ENCODE measurements at regions not wholly inside any gene's neighbourhood (a gene's known extent, or its start where the extent isn't known, plus 50 kb on each side); places are given as distances from the start of the nearest gene placed in this dataset.

- peaks cover 0 to 4% (median 0%) of the 10 kb centered on the region in 3 donors for H3K27me3 Mint-ChIP-seq
- H3K27ac Mint-ChIP-seq: no peak overlapping the region
- peaks cover 0 to 2% (median 0%) of the 10 kb centered on the region in 7 donors for H3K9me3 Mint-ChIP-seq
- H3K4me3 Mint-ChIP-seq: no peak overlapping the region
- no peaks in the 10 kb centered on the region for H3K4me1 Mint-ChIP-seq
- DNase-seq (no peak), ATAC-seq (ENCODE audit: low read depth in 2 of 2) (no peak)
- H3K36me3 Mint-ChIP-seq: no peaks in the 10 kb centered on the region
Measured at GRCh38 chr13:59477011-59477410, 686.7 kb downstream of the DIAPH3 start.

GRCh38 chr13:59478908-59479307 lies 684.8 kb downstream of the DIAPH3 start:
- no peak overlapping the region for H3K4me3 Mint-ChIP-seq
- no peak for DNase-seq
- peaks cover 0 to 2% (median 0%) of the 10 kb centered on the region in 7 donors for H3K9me3 Mint-ChIP-seq
- no peak for ATAC-seq (ENCODE audit: low read depth in 2 of 2)
- H3K4me1 Mint-ChIP-seq: no peaks in the 10 kb centered on the region
- no peaks in the 10 kb centered on the region for H3K36me3 Mint-ChIP-seq
- H3K27ac Mint-ChIP-seq: no peak overlapping the region
- peaks cover 0 to 8% (median 0%) of the 10 kb centered on the region in 3 donors for H3K27me3 Mint-ChIP-seq

- Mint-ChIP-seq H3K4me1 (no peaks in the 10 kb centered on the region), H3K4me3 (no peak overlapping the region), H3K36me3 (no peaks in the 10 kb centered on the region)
Measured at GRCh38 chr13:59479629-59480028, 684.1 kb downstream of the DIAPH3 start.

GRCh38 chr13:59480396-59481259 lies 683.1 kb downstream of the DIAPH3 start:
- no peaks in the 10 kb centered on the region for H3K36me3 Mint-ChIP-seq
- H3K4me3 Mint-ChIP-seq: no peak overlapping the region

More at GRCh38 chr13:59479629-59480028, 684.1 kb downstream of the DIAPH3 start:
- H3K27me3 Mint-ChIP-seq: peaks cover 0 to 8% (median 0%) of the 10 kb centered on the region in 3 donors
- ATAC-seq (ENCODE audit: low read depth in 2 of 2): no peak
- H3K27ac Mint-ChIP-seq: no peak overlapping the region
- DNase-seq: no peak
- peaks cover 0 to 2% (median 0%) of the 10 kb centered on the region in 7 donors for H3K9me3 Mint-ChIP-seq

GRCh38 chr13:59483501-59484145 lies 680.1 kb downstream of the DIAPH3 start:
- peaks cover 0 to 5% (median under 1%) of the 10 kb centered on the region in 7 donors for H3K9me3 Mint-ChIP-seq
- ATAC-seq (ENCODE audit: low read depth in 2 of 2) (no peak), DNase-seq (no peak)
- H3K4me3 Mint-ChIP-seq: no peak overlapping the region
- peaks cover 0 to 8% (median 0%) of the 10 kb centered on the region in 3 donors for H3K27me3 Mint-ChIP-seq
- H3K36me3 Mint-ChIP-seq: no peaks in the 10 kb centered on the region
- H3K4me1 Mint-ChIP-seq: no peaks in the 10 kb centered on the region
- no peak overlapping the region for H3K27ac Mint-ChIP-seq

More at GRCh38 chr13:59480396-59481259, 683.1 kb downstream of the DIAPH3 start:
- no peak for DNase-seq
- Mint-ChIP-seq H3K4me1 (no peaks in the 10 kb centered on the region), H3K27me3 (peaks cover 0 to 8% (median 0%) of the 10 kb centered on the region in 3 donors), H3K27ac (no peak overlapping the region), H3K9me3 (peaks cover 0 to 2% (median 0%) of the 10 kb centered on the region in 7 donors)
- ATAC-seq (ENCODE audit: low read depth in 2 of 2): no peak

- H3K36me3 Mint-ChIP-seq: no peaks in the 10 kb centered on the region
- H3K27me3 Mint-ChIP-seq: peaks cover 0 to 3% (median 0%) of the 10 kb centered on the region in 3 donors
- ATAC-seq (ENCODE audit: low read depth in 2 of 2) (no peak), DNase-seq (no peak)
- H3K27ac Mint-ChIP-seq: no peak overlapping the region
- no peaks in the 10 kb centered on the region for H3K4me1 Mint-ChIP-seq
- peaks cover 0 to 5% (median 0%) of the 10 kb centered on the region in 7 donors for H3K9me3 Mint-ChIP-seq
- H3K4me3 Mint-ChIP-seq: no peak overlapping the region
Measured at GRCh38 chr13:59487883-59488282, 675.8 kb downstream of the DIAPH3 start.

- no peak for ATAC-seq (ENCODE audit: low read depth in 2 of 2)
- Mint-ChIP-seq H3K9me3 (peaks cover 0 to 5% (median 0%) of the 10 kb centered on the region in 7 donors), H3K27ac (no peak overlapping the region), H3K4me1 (no peaks in the 10 kb centered on the region), H3K36me3 (no peaks in the 10 kb centered on the region), H3K4me3 (no peak overlapping the region), H3K27me3 (no peaks in the 10 kb centered on the region)
- no peak for DNase-seq
Measured at GRCh38 chr13:59488436-59488835, 675.3 kb downstream of the DIAPH3 start.

GRCh38 chr13:59490651-59491050 lies 673.1 kb downstream of the DIAPH3 start:
- H3K36me3 Mint-ChIP-seq: no peaks in the 10 kb centered on the region
- no peak overlapping the region for H3K4me3 Mint-ChIP-seq
- no peaks in the 10 kb centered on the region for H3K27me3 Mint-ChIP-seq
- H3K9me3 Mint-ChIP-seq: peaks cover 0 to 5% (median 3%) of the 10 kb centered on the region in 7 donors
- H3K27ac Mint-ChIP-seq: no peak overlapping the region
- DNase-seq (no peak), ATAC-seq (ENCODE audit: low read depth in 2 of 2) (no peak)
- no peaks in the 10 kb centered on the region for H3K4me1 Mint-ChIP-seq

- Mint-ChIP-seq H3K4me1 (no peaks in the 10 kb centered on the region), H3K4me3 (no peak overlapping the region), H3K36me3 (no peaks in the 10 kb centered on the region), H3K9me3 (peaks cover 0 to 6% (median 0%) of the 10 kb centered on the region in 7 donors), H3K27ac (no peak overlapping the region), H3K27me3 (no peaks in the 10 kb centered on the region)
- no peak for DNase-seq
- no peak for ATAC-seq (ENCODE audit: low read depth in 2 of 2)
Measured at GRCh38 chr13:59492030-59492636, 671.6 kb downstream of the DIAPH3 start.

- ATAC-seq (ENCODE audit: low read depth in 2 of 2) (no peak), DNase-seq (no peak)
- H3K36me3 Mint-ChIP-seq: no peaks in the 10 kb centered on the region
- no peak overlapping the region for H3K4me3 Mint-ChIP-seq
- H3K27ac Mint-ChIP-seq: no peak overlapping the region
- peaks cover 0 to 9% (median 5%) of the 10 kb centered on the region in 7 donors for H3K9me3 Mint-ChIP-seq
- no peaks in the 10 kb centered on the region for H3K27me3 Mint-ChIP-seq
- no peaks in the 10 kb centered on the region for H3K4me1 Mint-ChIP-seq
Measured at GRCh38 chr13:59493436-59493965, 670.2 kb downstream of the DIAPH3 start.

- Mint-ChIP-seq H3K4me1 (no peaks in the 10 kb centered on the region), H3K4me3 (no peak overlapping the region), H3K9me3 (peaks cover 0 to 9% (median 5%) of the 10 kb centered on the region in 7 donors), H3K27me3 (no peaks in the 10 kb centered on the region), H3K36me3 (no peaks in the 10 kb centered on the region), H3K27ac (no peak overlapping the region)
- DNase-seq (no peak), ATAC-seq (ENCODE audit: low read depth in 2 of 2) (no peak)
Measured at GRCh38 chr13:59494151-59494550, 669.6 kb downstream of the DIAPH3 start.

- DNase-seq: no peak
- peaks cover 0 to 11% (median 5%) of the 10 kb centered on the region in 7 donors for H3K9me3 Mint-ChIP-seq
- no peak for ATAC-seq (ENCODE audit: low read depth in 2 of 2)
Measured at GRCh38 chr13:59494560-59494970, 669.2 kb downstream of the DIAPH3 start.

GRCh38 chr13:59495299-59495698 lies 668.4 kb downstream of the DIAPH3 start:
- ATAC-seq (ENCODE audit: low read depth in 2 of 2) (no peak), DNase-seq (no peak)
- no peaks in the 10 kb centered on the region for H3K4me1 Mint-ChIP-seq
- H3K36me3 Mint-ChIP-seq: no peaks in the 10 kb centered on the region
- no peak overlapping the region for H3K4me3 Mint-ChIP-seq
- H3K27ac Mint-ChIP-seq: no peak overlapping the region
- H3K9me3 Mint-ChIP-seq: peaks cover 0 to 15% (median 5%) of the 10 kb centered on the region in 7 donors
- no peaks in the 10 kb centered on the region for H3K27me3 Mint-ChIP-seq

More at GRCh38 chr13:59494560-59494970, 669.2 kb downstream of the DIAPH3 start:
- Mint-ChIP-seq H3K36me3 (no peaks in the 10 kb centered on the region), H3K27ac (no peak overlapping the region), H3K4me1 (no peaks in the 10 kb centered on the region), H3K27me3 (no peaks in the 10 kb centered on the region), H3K4me3 (no peak overlapping the region)

All from naive B cell (primary cell).